Naive B cell (primary cell): ENCODE measurements at regions not wholly inside any gene's neighbourhood (a gene's known extent, or its start where the extent isn't known, plus 50 kb on each side); places are given as distances from the start of the nearest gene placed in this dataset.

ENCODE experiments used
- ATAC-seq, 2 donors: fragments of 150-1000 bp; cut with Tn5 transposase; 2 replicates each; pipeline ENCODE4 v1.10.0; 2021; ENCODE audit warnings: low read depth in 2 of 2, mild to moderate bottlenecking in 2 of 2, moderate library complexity in 2 of 2
- DNase-seq: peaks from one replicate; pipeline ENCODE4 v3.0.0; 2022
- H3K27ac Mint-ChIP-seq, 6 donors: one replicate each; pipeline ENCODE4 v1.8.0; 2020 to 2022; ENCODE audit warnings: mild to moderate bottlenecking in 6 of 6, mixed read lengths in 6 of 6, moderate library complexity in 5 of 6, inconsistent platforms in 2 of 6
- H3K27me3 Mint-ChIP-seq, 3 donors: one replicate each; pipeline ENCODE4 v1.8.0; 2021 to 2022; ENCODE audit warnings: mixed read lengths in 3 of 3, mild to moderate bottlenecking in 1 of 3
- H3K36me3 Mint-ChIP-seq, 2 donors: one replicate each; pipeline ENCODE4 v1.8.0; 2020 to 2022; ENCODE audit warnings: mixed read lengths in 2 of 2, inconsistent platforms in 1 of 2, mild to moderate bottlenecking in 1 of 2
- H3K4me1 Mint-ChIP-seq, 3 donors: one replicate each; pipeline ENCODE4 v1.8.0; 2020 to 2022; ENCODE audit warnings: mixed read lengths in 3 of 3, inconsistent platforms in 1 of 3, mild to moderate bottlenecking in 1 of 3, moderate library complexity in 1 of 3
- H3K4me3 Mint-ChIP-seq, 8 donors: one replicate each; pipeline ENCODE4 v1.8.0; 2020 to 2022; ENCODE audit warnings: mild to moderate bottlenecking in 8 of 8, mixed read lengths in 8 of 8, moderate library complexity in 8 of 8, inconsistent platforms in 2 of 8
- H3K9me3 Mint-ChIP-seq, 7 donors: one replicate each; pipeline ENCODE4 v1.8.0; 2020 to 2022; ENCODE audit warnings: mixed read lengths in 7 of 7, mild to moderate bottlenecking in 5 of 7, inconsistent platforms in 2 of 7, moderate library complexity in 1 of 7

GRCh38 chr6:113744861-113745260 lies 112.3 kb upstream of the MARCKS start:
- H3K4me1 Mint-ChIP-seq: peaks cover under 1 to 8% (median 4%) of the 10 kb centered on the region in 3 donors
- H3K27ac Mint-ChIP-seq: peak overlapping the region in 1 of 6 donors; percentile 45

GRCh38 chr6:113750151-113750855 lies 106.8 kb upstream of the MARCKS start:
- DNase-seq (no peak), ATAC-seq (peak in 1 of 2 donors; percentile 55)
- Mint-ChIP-seq H3K27ac (peak overlapping the region in 2 of 6 donors; percentile 38 to 93), H3K27me3 (no peaks in the 10 kb centered on the region), H3K9me3 (no peaks in the 10 kb centered on the region), H3K4me3 (no peak overlapping the region), H3K4me1 (peaks cover 17 to 32% (median 27%) of the 10 kb centered on the region in 3 donors), H3K36me3 (no peaks in the 10 kb centered on the region)

More at GRCh38 chr6:113744861-113745260, 112.3 kb upstream of the MARCKS start:
- Mint-ChIP-seq H3K27me3 (no peaks in the 10 kb centered on the region), H3K36me3 (no peaks in the 10 kb centered on the region), H3K4me3 (no peak overlapping the region), H3K9me3 (no peaks in the 10 kb centered on the region)
- ATAC-seq (no peak), DNase-seq (no peak)

GRCh38 chr6:113754291-113754690 lies 102.9 kb upstream of the MARCKS start:
- ATAC-seq: no peak
- Mint-ChIP-seq H3K27me3 (no peaks in the 10 kb centered on the region), H3K9me3 (peaks cover 0 to 3% (median 0%) of the 10 kb centered on the region in 7 donors), H3K4me1 (peaks cover 19 to 53% (median 44%) of the 10 kb centered on the region in 3 donors), H3K4me3 (no peak overlapping the region), H3K36me3 (no peaks in the 10 kb centered on the region), H3K27ac (peak overlapping the region in 1 of 6 donors; percentile 2)
- no peak for DNase-seq

- ATAC-seq (peak in 1 of 2 donors; percentile 27), DNase-seq (no peak)
- no peak overlapping the region for H3K27ac Mint-ChIP-seq
- no peak overlapping the region for H3K4me3 Mint-ChIP-seq
- no peaks in the 10 kb centered on the region for H3K27me3 Mint-ChIP-seq
- H3K9me3 Mint-ChIP-seq: peaks cover 0 to 3% (median 0%) of the 10 kb centered on the region in 7 donors
- no peaks in the 10 kb centered on the region for H3K36me3 Mint-ChIP-seq
- H3K4me1 Mint-ChIP-seq: peaks cover 14 to 44% (median 38%) of the 10 kb centered on the region in 3 donors
Observed at GRCh38 chr6:113755449-113756289, 101.5 kb upstream of the MARCKS start.

GRCh38 chr6:113756290-113756665 lies 100.9 kb upstream of the MARCKS start:
- ATAC-seq: no peak
- Mint-ChIP-seq H3K4me1 (peaks cover 14 to 44% (median 38%) of the 10 kb centered on the region in 3 donors), H3K9me3 (peaks cover 0 to 3% (median 0%) of the 10 kb centered on the region in 7 donors), H3K27me3 (no peaks in the 10 kb centered on the region), H3K4me3 (no peak overlapping the region), H3K27ac (no peak overlapping the region), H3K36me3 (no peaks in the 10 kb centered on the region)
- DNase-seq: no peak

GRCh38 chr6:113758214-113758613 lies 98.9 kb upstream of the MARCKS start:
- H3K27ac Mint-ChIP-seq: no peak overlapping the region
- no peak for ATAC-seq
- peaks cover 0 to 3% (median 0%) of the 10 kb centered on the region in 7 donors for H3K9me3 Mint-ChIP-seq
- H3K4me1 Mint-ChIP-seq: peaks cover 12 to 44% (median 43%) of the 10 kb centered on the region in 3 donors
- no peaks in the 10 kb centered on the region for H3K27me3 Mint-ChIP-seq
- H3K4me3 Mint-ChIP-seq: no peak overlapping the region
- DNase-seq: no peak
- no peaks in the 10 kb centered on the region for H3K36me3 Mint-ChIP-seq

- ATAC-seq: no peak
- Mint-ChIP-seq H3K4me3 (no peak overlapping the region), H3K36me3 (no peaks in the 10 kb centered on the region), H3K27ac (peak overlapping the region in 4 of 6 donors; percentile 2 to 86 (median 22)), H3K9me3 (peaks cover 0 to 3% (median 0%) of the 10 kb centered on the region in 7 donors), H3K4me1 (peaks cover 5 to 40% (median 37%) of the 10 kb centered on the region in 3 donors), H3K27me3 (no peaks in the 10 kb centered on the region)
- no peak for DNase-seq
Observed at GRCh38 chr6:113758826-113759574, 98.1 kb upstream of the MARCKS start.

GRCh38 chr6:113762641-113763040 lies 94.5 kb upstream of the MARCKS start:
- Mint-ChIP-seq H3K9me3 (no peaks in the 10 kb centered on the region), H3K27ac (peak overlapping the region in 1 of 6 donors; percentile 38), H3K4me3 (no peak overlapping the region), H3K4me1 (peaks cover 5 to 17% (median 17%) of the 10 kb centered on the region in 3 donors), H3K27me3 (no peaks in the 10 kb centered on the region), H3K36me3 (no peaks in the 10 kb centered on the region)
- no peak for DNase-seq
- ATAC-seq: no peak

- no peaks in the 10 kb centered on the region for H3K9me3 Mint-ChIP-seq
- no peaks in the 10 kb centered on the region for H3K27me3 Mint-ChIP-seq
- H3K27ac Mint-ChIP-seq: peak overlapping the region in 1 of 6 donors; percentile 41
- ATAC-seq (no peak), DNase-seq (no peak)
- H3K36me3 Mint-ChIP-seq: no peaks in the 10 kb centered on the region
- H3K4me3 Mint-ChIP-seq: no peak overlapping the region
- H3K4me1 Mint-ChIP-seq: peaks cover 5 to 21% (median 17%) of the 10 kb centered on the region in 3 donors
Observed at GRCh38 chr6:113763311-113763766, 93.8 kb upstream of the MARCKS start.

GRCh38 chr6:113763876-113764275 lies 93.3 kb upstream of the MARCKS start:
- ATAC-seq: no peak
- DNase-seq: no peak
- no peaks in the 10 kb centered on the region for H3K36me3 Mint-ChIP-seq
- H3K9me3 Mint-ChIP-seq: no peaks in the 10 kb centered on the region
- peaks cover 3 to 18% (median 14%) of the 10 kb centered on the region in 3 donors for H3K4me1 Mint-ChIP-seq
- H3K27ac Mint-ChIP-seq: no peak overlapping the region
- H3K27me3 Mint-ChIP-seq: no peaks in the 10 kb centered on the region
- peak overlapping the region in 1 of 8 donors; percentile 52 for H3K4me3 Mint-ChIP-seq

GRCh38 chr6:113765909-113766308 lies 91.2 kb upstream of the MARCKS start:
- Mint-ChIP-seq H3K4me1 (peaks cover 0 to 13% (median 9%) of the 10 kb centered on the region in 3 donors), H3K27me3 (no peaks in the 10 kb centered on the region), H3K9me3 (no peaks in the 10 kb centered on the region), H3K36me3 (no peaks in the 10 kb centered on the region), H3K4me3 (no peak overlapping the region), H3K27ac (no peak overlapping the region)
- no peak for ATAC-seq
- no peak for DNase-seq

- Mint-ChIP-seq H3K4me1 (peaks cover 0 to 10% (median 3%) of the 10 kb centered on the region in 3 donors), H3K27me3 (no peaks in the 10 kb centered on the region), H3K27ac (peak overlapping the region in 2 of 6 donors; percentile 49 to 80), H3K36me3 (no peaks in the 10 kb centered on the region), H3K4me3 (no peak overlapping the region), H3K9me3 (no peaks in the 10 kb centered on the region)
- ATAC-seq (peak; percentile 67 to 75), DNase-seq (no peak)
Observed at GRCh38 chr6:113767985-113768384, 89.2 kb upstream of the MARCKS start.

GRCh38 chr6:113772961-113773360 lies 84.2 kb upstream of the MARCKS start:
- Mint-ChIP-seq H3K36me3 (no peaks in the 10 kb centered on the region), H3K9me3 (no peaks in the 10 kb centered on the region), H3K27me3 (no peaks in the 10 kb centered on the region), H3K27ac (no peak overlapping the region), H3K4me1 (peaks cover 4 to 5% (median 4%) of the 10 kb centered on the region in 3 donors), H3K4me3 (no peak overlapping the region)
- ATAC-seq (no peak), DNase-seq (no peak)
